Caco-2 (cell line): ENCODE measurements at regions not wholly inside any gene's neighbourhood (a gene's known extent, or its start where the extent isn't known, plus 50 kb on each side); places are given as distances from the start of the nearest gene placed in this dataset.
A peak's percentile ranks its signal among the peaks of the same experiment; 100 is the strongest.

Experiments used
- BruUV-seq: library from RNA; stranded (reverse); fragments of 400-500 nt; replicated peaks from 2 replicates; lab custom pipeline; 2021; lab: Mats Ljungman, UMichigan
- CTCF ChIA-PET: fragments of 300-600 bp; sonication (Branson Sonifier 250); formaldehyde crosslinking; loops from one replicate; lab custom pipeline; 2022; ENCODE audit warnings: antibody characterized with exemption; lab: Charles Lee
- POLR2A ChIA-PET: fragments of 300-600 bp; sonication (Branson Sonifier 250); formaldehyde crosslinking; loops from one replicate; lab custom pipeline; 2022; ENCODE audit warnings: antibody characterized with exemption; lab: Charles Lee
- DNase-seq, 2 experiments: peaks; one replicate each; pipeline versions ENCODE4 v3.0.0 to v3.0.0-alpha.2; 2020 to 2022
- H3K27me3 ChIP-seq: replicated peaks from 2 replicates; pipeline ENCODE4 v1.6.0; 2011; ENCODE audit warnings: low read length; ENCODE audit not compliant: control insufficient read depth, insufficient read depth
- H3K36me3 ChIP-seq: 2 replicates; pipeline ENCODE4 v1.5.1; 2011; ENCODE audit warnings: low read length; ENCODE audit not compliant: control insufficient read depth, insufficient read depth
- H3K4me1 ChIP-seq: fragments of 250-450 bp; sonication (Bioruptor Pico); 2 replicates; pipeline ENCODE4 v1.5.1; 2020; ENCODE audit warnings: mild to moderate bottlenecking
- H3K4me3 ChIP-seq: 2 replicates; pipeline ENCODE4 v1.5.1; 2011; ENCODE audit warnings: low read depth, mild to moderate bottlenecking, control low read depth, low read length
- H3K9me3 ChIP-seq: fragments of 250-450 bp; sonication (Bioruptor Pico); 2 replicates; pipeline ENCODE4 v1.5.1; 2020; ENCODE audit warnings: mild to moderate bottlenecking, moderate library complexity
- H3K27ac Mint-ChIP-seq: one replicate; pipeline ENCODE4 v1.8.0; 2022; ENCODE audit warnings: mixed read lengths; ENCODE audit not compliant: unreplicated experiment
- H3K27me3 Mint-ChIP-seq: one replicate; pipeline ENCODE4 v1.8.0; 2022; ENCODE audit warnings: mixed read lengths; ENCODE audit not compliant: insufficient read depth, unreplicated experiment
- H3K36me3 Mint-ChIP-seq: one replicate; pipeline ENCODE4 v1.8.0; 2022; ENCODE audit warnings: mild to moderate bottlenecking, mixed read lengths; ENCODE audit not compliant: insufficient read depth, unreplicated experiment
- H3K4me1 Mint-ChIP-seq: one replicate; pipeline ENCODE4 v1.8.0; 2022; ENCODE audit warnings: low read depth, mixed read lengths; ENCODE audit not compliant: unreplicated experiment
- H3K4me3 Mint-ChIP-seq: one replicate; pipeline ENCODE4 v1.8.0; 2022; ENCODE audit warnings: mild to moderate bottlenecking, moderate library complexity, mixed read lengths; ENCODE audit not compliant: unreplicated experiment
- H3K9me3 Mint-ChIP-seq: one replicate; pipeline ENCODE4 v1.8.0; 2022; ENCODE audit warnings: mixed read lengths; ENCODE audit not compliant: unreplicated experiment
- CTCF ChIP-seq, 2 experiments: fragments of 200-600 bp in 1 of 2; IDR thresholded peaks; 1 replicate in 1 of 2; 2 replicates in 1 of 2; pipeline versions ENCODE4 v1.5.1 to v1.8.0; 2011 to 2022; ENCODE audit warnings: antibody characterized with exemption in 1 of 2, control low read depth in 1 of 2, inconsistent platforms in 1 of 2, low read depth in 1 of 2, low read length in 1 of 2, mild to moderate bottlenecking in 1 of 2, moderate library complexity in 1 of 2; ENCODE audit not compliant: insufficient read depth in 1 of 2, severe bottlenecking in 1 of 2, unreplicated experiment in 1 of 2
- intact Hi-C: fragments of 100-400 bp; cut with micrococcal nuclease; formaldehyde crosslinking; loops from one replicate; pipeline ENCODE4 v1.10.0; 2022; ENCODE audit not compliant: unreplicated experiment

DNA sequence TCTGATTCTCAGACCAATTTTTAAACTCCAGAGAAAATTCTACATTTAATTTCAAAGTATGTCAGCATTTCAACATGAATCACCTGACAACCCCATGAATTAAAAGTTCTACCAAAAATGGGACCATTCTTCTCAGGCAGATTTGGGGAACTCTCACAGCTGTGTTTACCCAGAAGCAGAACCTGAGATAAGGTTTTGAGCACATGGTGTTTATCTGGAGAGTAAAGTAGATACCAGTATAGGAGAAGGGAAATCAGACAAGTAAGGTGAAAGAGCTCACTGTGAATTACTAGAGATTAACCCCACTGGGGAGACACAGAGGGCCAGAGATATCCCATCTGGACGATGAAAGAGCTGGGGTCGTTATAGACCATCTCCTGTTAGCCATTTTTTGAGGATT is 729.1 kb downstream of the DNAH5 start:
- no peaks in the 10 kb centered on the region for H3K4me1 ChIP-seq
- no peak overlapping the region for H3K27ac Mint-ChIP-seq
- no peak overlapping the region for H3K4me3 Mint-ChIP-seq
- CTCF ChIA-PET, result no interaction called here
- H3K4me1 Mint-ChIP-seq, result no peaks in the 10 kb centered on the region
- H3K9me3 ChIP-seq, result no peaks in the 10 kb centered on the region
- BruUV-seq, result no TSS peak
- intact Hi-C loops, result no loop called here
- H3K9me3 Mint-ChIP-seq, result no peaks in the 10 kb centered on the region
- POLR2A ChIA-PET, result no interaction called here
- H3K4me3 ChIP-seq, result no peak overlapping the region
- H3K36me3 Mint-ChIP-seq, result no peaks in the 10 kb centered on the region
- no peak for DNase-seq
- no peaks in the 10 kb centered on the region for H3K36me3 ChIP-seq
- TF ChIP-seq CTCF (IDR thresholded peaks at IDR 0.05; ENCODE audit: insufficient read depth in 1 of 2, low read depth in 1 of 2, low read length in 1 of 2, severe bottlenecking in 1 of 2, unreplicated experiment in 1 of 2), result no peak
- peaks cover 3% of the 10 kb centered on the region for H3K27me3 Mint-ChIP-seq
- no peaks in the 10 kb centered on the region; the same call in 1 of the 2 replicates for H3K27me3 ChIP-seq

DNA sequence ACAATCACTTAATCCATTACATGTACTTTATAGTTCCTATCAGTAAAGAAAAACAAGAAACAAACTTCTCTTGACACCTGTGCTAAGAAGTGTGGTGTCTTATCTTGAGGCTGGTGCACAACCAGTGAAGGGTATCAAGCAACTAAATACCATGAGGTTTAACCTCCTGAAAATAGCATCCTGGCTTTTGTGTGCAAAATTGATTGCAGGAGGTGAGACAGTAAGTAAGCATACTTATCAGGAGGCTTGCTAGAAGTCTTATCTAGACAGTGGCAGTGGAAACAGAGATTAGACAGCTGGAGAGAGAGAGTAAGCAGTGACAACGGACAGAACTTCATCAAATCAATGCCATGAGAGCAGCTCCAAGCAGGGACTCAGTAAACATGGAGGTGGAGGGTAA is 730.3 kb downstream of the DNAH5 start:
- Histone ChIP-seq H3K9me3 (no peaks in the 10 kb centered on the region), H3K36me3 (no peaks in the 10 kb centered on the region), H3K4me1 (no peaks in the 10 kb centered on the region), H3K27me3 (no peaks in the 10 kb centered on the region; the same call in 1 of the 2 replicates), H3K4me3 (no peak overlapping the region)
- no peak overlapping the region for H3K4me3 Mint-ChIP-seq
- H3K4me1 Mint-ChIP-seq, result no peaks in the 10 kb centered on the region
- intact Hi-C loops, result no loop called here
- H3K27ac Mint-ChIP-seq, result no peak overlapping the region
- CTCF ChIA-PET, result no interaction called here
- BruUV-seq, result no TSS peak
- H3K9me3 Mint-ChIP-seq, result no peaks in the 10 kb centered on the region
- no peak for TF ChIP-seq CTCF (IDR thresholded peaks at IDR 0.05; ENCODE audit: insufficient read depth in 1 of 2, low read depth in 1 of 2, low read length in 1 of 2, severe bottlenecking in 1 of 2, unreplicated experiment in 1 of 2)
- H3K36me3 Mint-ChIP-seq, result no peaks in the 10 kb centered on the region
- POLR2A ChIA-PET, result no interaction called here
- H3K27me3 Mint-ChIP-seq, result peaks cover 3% of the 10 kb centered on the region
- DNase-seq, result peak in 1 of 2 experiments; percentile 3

- no TSS peak for BruUV-seq
- DNase-seq, result no peak
- intact Hi-C loops, result no loop called here
- Histone ChIP-seq H3K36me3 (no peaks in the 10 kb centered on the region), H3K4me1 (no peaks in the 10 kb centered on the region), H3K4me3 (no peak overlapping the region), H3K27me3 (no peaks in the 10 kb centered on the region), H3K9me3 (no peaks in the 10 kb centered on the region)
- TF ChIP-seq CTCF (IDR thresholded peaks at IDR 0.05; ENCODE audit: insufficient read depth in 1 of 2, low read depth in 1 of 2, low read length in 1 of 2, severe bottlenecking in 1 of 2, unreplicated experiment in 1 of 2), result no peak
- H3K9me3 Mint-ChIP-seq, result no peaks in the 10 kb centered on the region
- H3K4me3 Mint-ChIP-seq, result no peak overlapping the region
- no peak overlapping the region for H3K27ac Mint-ChIP-seq
- CTCF ChIA-PET, result no interaction called here
- peaks cover 6% of the 10 kb centered on the region for H3K27me3 Mint-ChIP-seq
- POLR2A ChIA-PET, result no interaction called here
- H3K4me1 Mint-ChIP-seq, result no peaks in the 10 kb centered on the region
- H3K36me3 Mint-ChIP-seq, result no peaks in the 10 kb centered on the region
Measured at GRCh38 chr5:13212886-13213285, 731.6 kb downstream of the DNAH5 start.
